ENCODE measurements at regions not wholly inside any gene's neighbourhood (a gene's known extent, or its start where the extent isn't known, plus 50 kb on each side); places are given as distances from the start of the nearest gene placed in this dataset.

GRCh38 chr9:17942498-17942897 lies 363.6 kb downstream of the SH3GL2 start:
- intact Hi-C loops (cut with DNase I) = no loop called here
- no peak for ATAC-seq
- H3K9me3 ChIP-seq = no peaks in the 10 kb centered on the region
- H3K27ac ChIP-seq = no peak overlapping the region
- no peaks in the 10 kb centered on the region for H3K27me3 ChIP-seq (ENCODE audit: low read depth)
- no peak for TF ChIP-seq CTCF (IDR thresholded peaks at IDR 0.05)
- DNase-seq = no peak
- no peak overlapping the region for H3K4me3 ChIP-seq
- H3K36me3 ChIP-seq = no peaks in the 10 kb centered on the region
- no peaks in the 10 kb centered on the region for H3K4me1 ChIP-seq

GRCh38 chr9:17955409-17955808 lies 376.5 kb downstream of the SH3GL2 start:
- ATAC-seq (no peak), DNase-seq (no peak)
- TF ChIP-seq CTCF (IDR thresholded peaks at IDR 0.05) = no peak
- intact Hi-C loops (cut with DNase I) = no loop called here
- no peaks in the 10 kb centered on the region for H3K9me3 ChIP-seq
- H3K27me3 ChIP-seq (ENCODE audit: low read depth) = no peaks in the 10 kb centered on the region
- H3K27ac ChIP-seq = no peak overlapping the region
- no peak overlapping the region for H3K4me3 ChIP-seq
- H3K4me1 ChIP-seq = no peaks in the 10 kb centered on the region
- no peaks in the 10 kb centered on the region for H3K36me3 ChIP-seq

GRCh38 chr9:17958363-17958762 lies 379.5 kb downstream of the SH3GL2 start:
- no peak for TF ChIP-seq CTCF (IDR thresholded peaks at IDR 0.05)
- no peak for DNase-seq
- ATAC-seq = no peak
- Histone ChIP-seq H3K27ac (no peak overlapping the region), H3K27me3 (ENCODE audit: low read depth) (no peaks in the 10 kb centered on the region), H3K36me3 (no peaks in the 10 kb centered on the region), H3K4me3 (no peak overlapping the region), H3K4me1 (no peaks in the 10 kb centered on the region), H3K9me3 (no peaks in the 10 kb centered on the region)
- intact Hi-C loops (cut with DNase I) = no loop called here

- Histone ChIP-seq H3K4me1 (no peaks in the 10 kb centered on the region), H3K27ac (no peak overlapping the region), H3K4me3 (no peak overlapping the region), H3K27me3 (ENCODE audit: low read depth) (no peaks in the 10 kb centered on the region), H3K36me3 (no peaks in the 10 kb centered on the region), H3K9me3 (no peaks in the 10 kb centered on the region)
- no peak for DNase-seq
- no peak for TF ChIP-seq CTCF (IDR thresholded peaks at IDR 0.05)
- intact Hi-C loops (cut with DNase I) = no loop called here
- ATAC-seq = no peak
Observed at GRCh38 chr9:17962747-17963146, 383.9 kb downstream of the SH3GL2 start.

GRCh38 chr9:17963498-17963897 lies 384.6 kb downstream of the SH3GL2 start:
- Histone ChIP-seq H3K4me3 (no peak overlapping the region), H3K27ac (no peak overlapping the region), H3K4me1 (no peaks in the 10 kb centered on the region), H3K9me3 (no peaks in the 10 kb centered on the region), H3K36me3 (no peaks in the 10 kb centered on the region), H3K27me3 (ENCODE audit: low read depth) (no peaks in the 10 kb centered on the region)
- TF ChIP-seq CTCF (IDR thresholded peaks at IDR 0.05) = no peak
- ATAC-seq = no peak
- intact Hi-C loops (cut with DNase I) = no loop called here
- no peak for DNase-seq

GRCh38 chr9:17967731-17968130 lies 388.9 kb downstream of the SH3GL2 start:
- DNase-seq (no peak), ATAC-seq (no peak)
- intact Hi-C loops (cut with DNase I) = no loop called here
- Histone ChIP-seq H3K4me3 (no peak overlapping the region), H3K9me3 (no peaks in the 10 kb centered on the region), H3K36me3 (no peaks in the 10 kb centered on the region), H3K27ac (no peak overlapping the region), H3K4me1 (no peaks in the 10 kb centered on the region), H3K27me3 (ENCODE audit: low read depth) (no peaks in the 10 kb centered on the region)
- TF ChIP-seq CTCF (IDR thresholded peaks at IDR 0.05) = no peak
